GM21526 (cell line): ENCODE measurements at regions not wholly inside any gene's neighbourhood (a gene's known extent, or its start where the extent isn't known, plus 50 kb on each side); places are given as distances from the start of the nearest gene placed in this dataset.

ENCODE experiments used
- ATAC-seq: cut with Tn5 transposase; IDR thresholded peaks from one replicate; pipeline ENCODE4 v1.9.1; 2021; ENCODE audit warnings: moderate library complexity; ENCODE audit not compliant: unreplicated experiment, low FRiP score

DNA sequence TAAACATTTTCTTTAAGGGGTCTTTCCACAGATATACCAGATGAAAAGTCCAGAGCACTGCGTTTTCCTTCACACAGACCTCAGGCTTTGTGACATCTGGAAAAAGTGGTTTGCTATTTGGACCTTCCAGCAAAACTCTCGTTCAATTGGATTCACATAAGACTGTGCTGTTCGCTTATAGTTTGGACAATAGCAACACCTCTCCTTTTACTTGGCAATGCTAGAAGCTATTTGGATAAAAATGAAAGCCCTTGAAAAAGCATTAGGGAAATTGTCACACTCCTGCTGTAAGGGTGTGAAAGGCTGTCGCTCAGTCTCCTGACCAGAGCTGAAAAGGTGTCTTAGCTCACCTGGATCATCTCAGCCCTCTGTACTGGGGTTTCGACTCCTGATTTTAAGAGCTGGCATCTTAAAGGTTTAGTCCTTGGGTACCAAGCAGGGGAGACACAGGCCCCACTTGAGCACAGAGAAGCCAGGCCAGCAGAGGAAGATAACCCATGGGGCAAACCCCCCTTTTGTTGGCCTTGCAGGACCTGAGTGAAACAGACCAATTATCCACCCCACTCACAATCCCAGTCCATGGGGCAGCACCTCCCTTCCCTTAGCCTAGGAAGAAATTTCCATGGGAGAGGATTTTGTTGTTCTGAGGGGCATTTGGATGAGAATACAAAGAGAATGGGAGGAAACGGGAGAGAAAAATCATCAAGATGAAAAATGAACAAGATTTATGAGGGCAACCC is 257.6 kb downstream of the DLEU7 start:
- no peak for ATAC-seq

- ATAC-seq, result no peak
Measured at GRCh38 chr13:50586414-50587083, 256.9 kb downstream of the DLEU7 start.

GRCh38 chr13:50587115-50587514 is 256.4 kb downstream of the DLEU7 start:
- ATAC-seq, result no peak

DNA sequence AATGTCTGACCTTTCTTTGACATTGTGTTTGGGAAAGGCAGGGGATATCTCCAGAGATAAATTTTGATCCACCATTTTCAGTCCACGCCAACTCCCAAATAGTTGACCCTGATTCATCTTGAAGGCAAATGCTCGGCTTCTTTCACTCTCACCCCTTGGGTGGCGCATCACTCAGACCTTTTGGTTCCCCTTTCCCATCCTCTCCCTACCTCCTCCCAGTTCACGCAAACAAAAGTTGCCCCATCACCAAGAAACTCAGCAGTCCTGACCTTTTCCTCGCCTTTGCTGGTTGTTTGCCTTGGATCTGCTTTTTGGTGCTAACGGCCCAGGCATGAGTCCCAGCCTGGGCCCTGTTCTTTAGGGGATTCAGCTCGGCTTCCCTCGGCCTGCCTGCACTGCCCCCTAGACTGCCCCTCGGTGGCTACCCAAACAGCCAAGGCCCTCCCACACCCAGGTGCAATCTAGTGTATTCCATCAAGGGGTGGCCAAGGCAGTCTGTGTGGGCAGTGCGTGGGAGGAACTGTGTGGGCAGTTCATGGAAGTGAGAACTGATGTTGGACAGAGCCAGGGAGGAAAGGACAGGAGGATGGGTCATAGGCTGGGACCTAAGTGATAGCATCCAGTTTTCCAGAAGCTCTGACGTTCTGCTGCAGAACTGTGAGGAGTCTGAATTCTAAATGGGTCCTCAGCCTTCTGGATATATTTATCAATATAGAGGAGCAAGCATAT is 255.7 kb downstream of the DLEU7 start:
- no peak for ATAC-seq

GRCh38 chr13:50588491-50589130 is 254.9 kb downstream of the DLEU7 start:
- no peak for ATAC-seq

- ATAC-seq, result no peak
Measured at GRCh38 chr13:50589139-50589538, 254.4 kb downstream of the DLEU7 start.

DNA sequence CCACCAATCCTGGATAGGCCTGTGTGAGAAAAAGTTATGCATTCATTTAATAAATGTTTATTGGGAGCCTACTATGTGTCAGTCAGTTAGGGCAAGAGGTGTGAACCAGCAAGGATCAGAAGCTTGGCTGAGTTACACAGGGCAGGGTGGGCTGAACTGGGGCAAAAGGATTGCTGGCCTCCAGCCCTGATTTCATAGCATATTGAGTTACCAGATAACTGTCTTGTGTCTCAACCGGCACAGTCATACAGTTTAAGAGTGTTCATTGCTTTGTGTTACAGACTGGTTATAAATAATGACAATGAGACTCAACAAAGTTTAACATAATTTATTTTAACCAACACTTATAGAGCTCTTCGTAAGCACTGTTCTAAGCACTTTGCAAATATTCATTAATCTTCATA is 253.8 kb downstream of the DLEU7 start:
- ATAC-seq, result no peak

GRCh38 chr13:50592412-50593155 is 250.9 kb downstream of the DLEU7 start:
- no peak for ATAC-seq

DNA sequence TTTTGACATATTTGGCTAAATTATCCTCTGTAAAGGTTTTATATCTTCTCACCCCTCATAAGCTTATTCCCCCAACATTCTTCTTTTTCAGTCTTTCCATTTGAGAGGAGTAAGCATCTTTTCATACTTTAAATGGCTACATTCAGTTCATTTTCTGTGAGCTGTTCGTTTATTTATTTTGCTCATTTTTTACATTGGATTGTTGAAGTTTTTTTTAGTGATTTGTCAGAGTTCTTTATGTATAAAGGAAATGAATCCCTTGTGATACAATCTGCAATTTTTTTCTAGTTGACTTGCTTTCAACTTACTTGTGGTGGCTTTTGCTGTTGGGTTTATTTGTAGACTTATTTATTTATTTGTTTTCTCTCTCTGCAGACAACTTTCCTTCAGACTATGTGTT is 250.3 kb downstream of the DLEU7 start:
- ATAC-seq, result no peak

- ATAC-seq, result peak; percentile 84
Measured at GRCh38 chr13:50594276-50595051, 249.0 kb downstream of the DLEU7 start.

GRCh38 chr13:50595196-50595595 is 248.3 kb downstream of the DLEU7 start:
- ATAC-seq, result no peak

GRCh38 chr13:50596156-50596555 is 247.3 kb downstream of the DLEU7 start:
- ATAC-seq, result no peak

GRCh38 chr13:50596776-50597203 is 246.7 kb downstream of the DLEU7 start:
- no peak for ATAC-seq

DNA sequence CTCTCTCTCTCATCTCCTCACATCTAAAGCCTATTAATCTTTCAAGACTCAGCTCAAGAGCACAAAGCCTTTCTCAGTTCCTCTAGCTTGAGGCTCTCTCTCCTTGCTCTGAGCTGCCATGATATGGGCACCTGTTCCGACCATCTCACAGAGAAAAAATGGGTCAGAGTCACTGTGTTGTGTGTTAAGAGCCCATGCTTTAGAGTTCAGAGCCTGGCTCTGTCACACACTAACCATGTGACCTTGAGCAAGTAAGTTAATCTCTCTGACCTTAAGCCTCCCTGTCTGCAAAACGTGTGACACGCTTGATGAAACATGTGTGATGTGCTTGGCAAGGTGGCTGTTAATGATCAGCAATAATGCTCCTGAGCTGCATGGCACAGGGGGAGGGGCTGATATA is 245.2 kb downstream of the DLEU7 start:
- no peak for ATAC-seq

- ATAC-seq, result no peak
Measured at GRCh38 chr13:50599046-50599445, 244.4 kb downstream of the DLEU7 start.

GRCh38 chr13:50599927-50600326 is 243.6 kb downstream of the DLEU7 start:
- no peak for ATAC-seq

GRCh38 chr13:50608370-50608769 is 235.1 kb downstream of the DLEU7 start:
- ATAC-seq, result no peak

DNA sequence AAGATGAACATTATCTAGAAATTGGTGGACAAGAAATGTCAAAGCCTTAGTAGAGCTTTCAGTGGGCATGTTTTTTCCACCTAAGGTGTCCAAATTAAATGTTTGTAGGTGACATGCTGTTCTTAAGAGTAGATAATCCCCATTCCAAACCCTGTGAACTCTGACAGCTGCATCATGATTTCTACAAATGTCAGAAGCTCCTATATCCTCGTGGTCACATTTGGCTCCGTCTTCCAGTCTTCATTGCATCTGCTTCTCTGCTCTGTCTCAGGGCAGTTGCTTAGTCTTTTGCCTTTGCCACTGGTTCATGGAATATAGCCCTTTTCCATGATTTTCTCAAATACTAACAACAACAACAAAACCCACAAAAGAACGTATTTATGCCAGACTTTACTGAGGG is 234.5 kb downstream of the DLEU7 start:
- no peak for ATAC-seq

DNA sequence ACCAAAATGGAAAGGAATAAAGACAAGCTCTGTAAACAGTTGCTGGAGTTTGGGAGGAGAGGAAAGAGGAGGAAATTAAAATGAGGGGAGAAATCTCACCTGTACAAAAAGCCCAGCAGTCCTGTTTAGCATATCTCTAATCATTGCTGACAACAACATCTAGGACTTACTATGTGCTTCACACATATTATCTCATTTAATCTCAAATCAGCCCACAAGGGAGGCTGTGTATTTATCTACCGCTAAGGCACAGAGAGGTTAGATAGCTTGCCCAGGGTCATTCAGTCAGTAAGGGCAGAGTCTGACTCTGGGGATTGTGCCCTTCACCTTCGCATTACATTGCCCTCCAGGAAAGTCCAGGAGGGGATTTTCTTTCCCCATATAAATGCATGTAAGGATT is 233.3 kb downstream of the DLEU7 start:
- ATAC-seq, result no peak
